ENCODE measurements at regions not wholly inside any gene's neighbourhood (a gene's known extent, or its start where the extent isn't known, plus 50 kb on each side); places are given as distances from the start of the nearest gene placed in this dataset.

DNA sequence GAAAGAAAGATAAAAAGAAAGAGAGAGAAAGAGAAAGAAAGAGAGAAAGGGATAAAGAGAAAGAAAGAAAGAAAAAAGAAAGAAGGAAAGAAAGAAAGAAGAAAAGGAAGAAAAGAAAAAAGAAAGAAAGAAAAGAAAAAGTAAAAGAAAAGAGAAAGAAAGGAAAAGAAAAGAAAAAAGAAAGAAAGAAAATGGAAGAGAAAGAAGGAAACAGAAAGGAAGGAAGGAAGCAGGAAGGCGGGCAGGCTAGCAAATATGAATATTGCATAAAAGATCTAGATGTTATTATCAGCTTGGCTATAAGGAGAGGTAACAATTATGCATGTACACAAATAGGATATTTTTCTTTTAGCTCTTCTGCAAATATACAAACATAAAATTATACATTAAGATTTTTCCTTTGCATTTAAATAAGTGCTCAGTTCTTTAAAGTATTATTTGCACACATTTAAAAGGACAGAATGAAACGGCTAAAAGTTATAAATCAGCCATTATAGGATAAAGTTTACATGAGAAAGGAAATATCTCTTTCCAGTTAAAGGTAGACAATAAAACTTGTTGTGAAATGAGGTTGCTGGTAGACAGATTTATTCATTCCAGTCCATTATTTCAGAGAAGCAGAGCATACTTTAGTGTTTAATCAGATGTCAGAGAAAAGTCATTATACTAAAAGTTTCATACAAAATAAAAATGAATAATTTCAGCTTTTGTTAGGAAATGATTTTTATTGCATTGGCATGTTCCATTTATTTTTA lies 511.4 kb downstream of the KCNJ3 start:
- CTCF ChIA-PET: no interaction called here
- Mint-ChIP-seq H3K4me1 (ENCODE audit: low read depth) (no peaks in the 10 kb centered on the region), H3K36me3 (ENCODE audit: low read depth) (no peaks in the 10 kb centered on the region), H3K27me3 (ENCODE audit: low read depth) (no peaks in the 10 kb centered on the region), H3K27ac (no peak overlapping the region), H3K9me3 (peaks cover 2% of the 10 kb centered on the region), H3K4me3 (no peak overlapping the region)
- intact Hi-C loops (cut with micrococcal nuclease): no loop called here
- DNase-seq: no peak

DNA sequence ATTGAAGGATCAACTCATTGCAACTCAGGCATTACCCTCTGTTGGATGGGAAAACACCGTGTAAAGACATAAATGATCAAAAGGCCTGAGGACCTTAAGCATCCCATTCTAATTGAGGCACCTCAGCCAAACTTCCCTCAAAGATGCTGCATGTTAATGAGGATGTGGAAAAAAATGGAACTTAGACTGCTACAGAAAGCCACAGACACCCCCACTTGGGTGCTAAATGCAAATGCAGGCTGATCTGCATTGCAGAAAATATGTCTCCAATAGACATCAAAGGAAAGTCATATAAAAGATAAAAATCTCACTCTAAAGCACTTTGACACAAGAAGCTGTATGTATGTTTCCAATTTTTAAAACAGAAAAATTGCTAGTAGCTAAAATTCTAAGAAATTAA lies 504.7 kb downstream of the KCNJ3 start:
- Mint-ChIP-seq H3K27me3 (ENCODE audit: low read depth) (no peaks in the 10 kb centered on the region), H3K9me3 (no peaks in the 10 kb centered on the region), H3K36me3 (ENCODE audit: low read depth) (no peaks in the 10 kb centered on the region), H3K27ac (no peak overlapping the region), H3K4me3 (no peak overlapping the region), H3K4me1 (ENCODE audit: low read depth) (no peaks in the 10 kb centered on the region)
- DNase-seq: no peak
- CTCF ChIA-PET: interaction anchor here (0.6 kb wide), 1 partner anchor 18 kb away, joined by 3 read pairs; no protein-coding TSS in a partner anchor
- intact Hi-C loops (cut with micrococcal nuclease): no loop called here

DNA sequence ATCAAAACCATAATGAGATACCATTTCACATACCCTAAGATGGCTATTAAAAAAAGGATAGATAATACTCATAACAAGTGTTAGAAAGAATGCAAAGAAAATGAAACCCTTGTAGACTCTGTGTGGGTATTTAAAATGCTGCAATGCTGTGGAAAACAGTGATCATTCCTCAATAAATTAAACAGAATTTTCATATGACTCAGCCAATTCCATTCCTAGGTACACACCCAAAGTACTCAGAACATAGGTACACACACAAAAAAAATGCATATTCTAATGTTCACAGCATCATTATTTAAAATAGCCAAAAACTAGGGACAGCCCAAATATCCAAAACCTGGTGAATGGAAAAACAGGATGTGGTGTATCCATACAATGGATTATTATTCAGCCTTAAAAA lies 502.3 kb downstream of the KCNJ3 start:
- no peak for DNase-seq
- CTCF ChIA-PET: no interaction called here
- H3K27ac Mint-ChIP-seq: no peak overlapping the region
- intact Hi-C loops (cut with micrococcal nuclease): no loop called here
- no peaks in the 10 kb centered on the region for H3K36me3 Mint-ChIP-seq (ENCODE audit: low read depth)
- H3K9me3 Mint-ChIP-seq: no peaks in the 10 kb centered on the region
- H3K4me3 Mint-ChIP-seq: no peak overlapping the region
- H3K4me1 Mint-ChIP-seq (ENCODE audit: low read depth): no peaks in the 10 kb centered on the region
- no peaks in the 10 kb centered on the region for H3K27me3 Mint-ChIP-seq (ENCODE audit: low read depth)

DNA sequence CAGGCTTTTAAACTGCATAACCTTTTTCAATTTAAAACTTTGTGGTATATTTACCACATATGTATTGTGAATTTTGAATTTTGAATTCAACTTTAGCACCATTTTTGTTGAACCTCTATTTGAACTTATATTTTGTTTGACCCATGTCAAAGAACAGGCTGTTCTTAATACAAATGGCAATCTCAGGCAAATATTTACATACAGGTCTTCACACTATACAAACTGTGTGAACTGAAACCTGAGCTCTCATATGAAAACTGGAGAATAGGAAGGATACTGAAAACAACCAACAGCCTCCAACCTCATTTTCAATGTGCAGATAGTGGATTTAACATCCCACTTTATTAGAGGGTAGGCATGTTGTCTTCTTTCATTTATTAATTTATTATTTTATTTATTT lies 491.8 kb downstream of the KCNJ3 start:
- no peak overlapping the region for H3K4me3 Mint-ChIP-seq
- CTCF ChIA-PET: interaction anchor here (0.6 kb wide), 1 partner anchor 197 kb away, joined by 3 read pairs; no protein-coding TSS in a partner anchor
- H3K27ac Mint-ChIP-seq: no peak overlapping the region
- intact Hi-C loops (cut with micrococcal nuclease): no loop called here
- no peaks in the 10 kb centered on the region for H3K27me3 Mint-ChIP-seq (ENCODE audit: low read depth)
- DNase-seq: no peak
- H3K4me1 Mint-ChIP-seq (ENCODE audit: low read depth): no peaks in the 10 kb centered on the region
- H3K36me3 Mint-ChIP-seq (ENCODE audit: low read depth): no peaks in the 10 kb centered on the region
- H3K9me3 Mint-ChIP-seq: peaks cover 4% of the 10 kb centered on the region

DNA sequence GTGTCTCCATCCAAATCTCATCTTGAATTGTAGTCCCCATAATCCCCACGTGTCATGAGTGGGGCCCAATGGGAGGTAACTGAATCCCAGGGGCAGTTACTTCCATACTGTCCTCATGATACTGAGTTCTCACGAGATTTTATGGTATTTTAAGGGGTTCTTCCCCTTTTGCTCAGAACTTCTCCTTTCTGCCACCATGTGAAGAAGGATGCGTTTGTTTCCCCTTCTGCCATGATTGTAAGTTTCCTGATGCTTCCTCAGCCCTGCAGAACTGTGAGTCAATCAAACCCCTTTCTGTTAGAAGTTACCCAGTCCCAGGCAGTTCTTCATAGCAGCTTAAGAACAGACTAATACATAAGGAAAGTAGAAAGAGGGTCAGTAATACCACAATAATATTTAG lies 480.4 kb downstream of the KCNJ3 start:
- intact Hi-C loops (cut with micrococcal nuclease): no loop called here
- H3K4me3 Mint-ChIP-seq: no peak overlapping the region
- no peak overlapping the region for H3K27ac Mint-ChIP-seq
- H3K4me1 Mint-ChIP-seq (ENCODE audit: low read depth): no peaks in the 10 kb centered on the region
- DNase-seq: no peak
- no peaks in the 10 kb centered on the region for H3K27me3 Mint-ChIP-seq (ENCODE audit: low read depth)
- CTCF ChIA-PET: no interaction called here
- H3K9me3 Mint-ChIP-seq: no peaks in the 10 kb centered on the region
- no peaks in the 10 kb centered on the region for H3K36me3 Mint-ChIP-seq (ENCODE audit: low read depth)

DNA sequence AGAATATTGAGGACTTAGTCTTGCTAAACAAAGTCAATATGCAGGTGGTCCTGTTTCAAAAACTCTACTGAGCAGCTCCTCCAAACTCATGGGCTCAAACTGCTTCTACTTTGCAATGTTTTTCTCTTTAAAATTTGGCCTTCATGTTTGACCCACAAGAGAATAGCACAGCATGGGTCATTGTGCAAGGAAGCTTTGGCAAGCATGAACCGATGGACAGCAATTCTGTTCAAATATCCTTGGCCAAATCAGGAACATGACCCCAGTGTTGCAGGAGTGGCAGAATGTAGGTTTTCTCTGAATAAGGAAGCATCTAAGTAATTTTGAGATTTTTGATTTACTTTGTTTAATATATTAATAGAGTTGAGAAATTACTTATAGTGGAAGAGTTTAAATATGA lies 477.9 kb downstream of the KCNJ3 start:
- Mint-ChIP-seq H3K27ac (no peak overlapping the region), H3K9me3 (no peaks in the 10 kb centered on the region), H3K27me3 (ENCODE audit: low read depth) (no peaks in the 10 kb centered on the region), H3K36me3 (ENCODE audit: low read depth) (no peaks in the 10 kb centered on the region), H3K4me1 (ENCODE audit: low read depth) (no peaks in the 10 kb centered on the region), H3K4me3 (no peak overlapping the region)
- intact Hi-C loops (cut with micrococcal nuclease): no loop called here
- CTCF ChIA-PET: no interaction called here
- no peak for DNase-seq

DNA sequence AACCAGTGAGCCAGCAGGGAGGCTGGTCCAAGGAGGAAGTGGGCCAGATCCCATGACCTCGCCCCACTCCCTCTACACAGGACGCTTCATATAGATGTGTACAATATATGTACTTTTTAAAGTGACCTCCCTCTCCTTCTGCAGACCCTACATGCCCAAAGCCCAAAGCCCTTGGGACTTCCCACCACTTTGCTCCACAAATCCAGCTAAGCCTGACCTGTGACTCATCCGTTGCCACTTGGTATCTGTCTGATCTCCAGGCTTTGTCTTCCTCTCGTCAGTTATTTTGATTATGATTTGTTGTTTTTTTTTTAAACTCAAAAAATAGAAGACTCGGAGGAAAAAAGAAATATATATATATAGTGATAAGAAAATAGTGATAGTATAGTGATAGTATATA lies 470.8 kb downstream of the KCNJ3 start:
- Mint-ChIP-seq H3K27ac (no peak overlapping the region), H3K36me3 (ENCODE audit: low read depth) (no peaks in the 10 kb centered on the region), H3K4me1 (ENCODE audit: low read depth) (no peaks in the 10 kb centered on the region), H3K27me3 (ENCODE audit: low read depth) (no peaks in the 10 kb centered on the region), H3K4me3 (no peak overlapping the region), H3K9me3 (no peaks in the 10 kb centered on the region)
- intact Hi-C loops (cut with micrococcal nuclease): no loop called here
- DNase-seq: no peak
- CTCF ChIA-PET: no interaction called here

DNA sequence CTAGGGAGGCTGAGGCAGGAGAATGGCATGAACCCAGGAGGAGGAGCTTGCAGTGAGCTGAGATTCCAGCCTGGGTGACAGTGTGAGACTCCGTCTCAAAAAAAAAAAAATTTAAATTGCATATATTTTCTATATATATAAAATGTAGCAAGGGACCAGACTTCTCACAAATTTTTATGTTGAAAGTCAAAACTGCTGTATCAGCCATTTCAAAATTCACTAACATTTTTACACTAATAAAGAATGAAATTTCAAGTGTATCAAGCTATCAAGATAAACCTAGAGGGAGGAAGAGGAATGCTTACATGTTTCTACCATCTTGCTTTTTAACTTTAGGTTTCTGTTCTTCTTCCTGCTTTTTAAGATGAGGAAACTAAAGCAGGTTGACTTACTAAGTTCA lies 464.0 kb downstream of the KCNJ3 start:
- CTCF ChIA-PET: no interaction called here
- Mint-ChIP-seq H3K4me1 (ENCODE audit: low read depth) (no peaks in the 10 kb centered on the region), H3K36me3 (ENCODE audit: low read depth) (no peaks in the 10 kb centered on the region), H3K9me3 (no peaks in the 10 kb centered on the region), H3K4me3 (no peak overlapping the region), H3K27ac (no peak overlapping the region), H3K27me3 (ENCODE audit: low read depth) (no peaks in the 10 kb centered on the region)
- intact Hi-C loops (cut with micrococcal nuclease): no loop called here
- DNase-seq: no peak

DNA sequence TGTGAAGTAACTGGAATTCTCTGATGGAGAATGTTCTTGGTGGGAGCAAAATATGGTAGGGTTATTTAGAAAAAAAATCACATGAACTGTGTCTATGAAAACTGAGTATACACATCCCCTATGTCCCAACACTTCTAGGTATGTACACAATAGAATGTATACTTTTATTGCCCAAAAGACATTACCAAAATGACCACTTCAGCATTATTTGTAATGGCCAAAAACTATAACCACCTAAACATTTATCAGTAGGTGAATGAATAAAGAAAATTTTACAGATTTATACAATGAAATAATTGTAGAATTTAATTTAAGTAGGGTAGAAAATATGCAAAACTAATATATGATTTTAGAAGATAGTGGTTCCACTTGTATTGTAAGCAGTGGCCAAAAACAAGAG lies 462.8 kb downstream of the KCNJ3 start:
- Mint-ChIP-seq H3K9me3 (no peaks in the 10 kb centered on the region), H3K4me3 (no peak overlapping the region), H3K4me1 (ENCODE audit: low read depth) (no peaks in the 10 kb centered on the region), H3K27ac (no peak overlapping the region), H3K36me3 (ENCODE audit: low read depth) (no peaks in the 10 kb centered on the region), H3K27me3 (ENCODE audit: low read depth) (no peaks in the 10 kb centered on the region)
- intact Hi-C loops (cut with micrococcal nuclease): no loop called here
- CTCF ChIA-PET: no interaction called here
- no peak for DNase-seq

DNA sequence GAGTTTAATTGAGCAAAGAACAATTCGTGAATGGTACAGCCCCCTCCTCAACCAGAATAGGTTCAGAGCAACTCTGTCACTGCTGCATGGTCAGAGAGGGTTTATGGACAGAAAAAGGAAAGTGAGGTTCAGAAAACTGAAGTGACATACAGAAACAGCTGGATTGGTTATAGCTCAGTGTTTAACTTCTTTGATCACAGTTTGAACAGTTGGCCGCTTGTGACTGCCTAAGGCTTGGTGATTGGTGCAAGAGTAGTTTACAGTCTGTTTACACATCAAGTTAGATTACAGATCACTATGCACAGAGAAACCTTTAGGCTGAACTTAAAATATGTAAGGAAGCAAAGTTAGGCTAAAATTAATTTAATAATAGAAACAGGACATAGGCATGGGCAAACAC lies 459.2 kb downstream of the KCNJ3 start:
- Mint-ChIP-seq H3K4me1 (ENCODE audit: low read depth) (no peaks in the 10 kb centered on the region), H3K4me3 (no peak overlapping the region), H3K27ac (no peak overlapping the region), H3K27me3 (ENCODE audit: low read depth) (no peaks in the 10 kb centered on the region), H3K36me3 (ENCODE audit: low read depth) (no peaks in the 10 kb centered on the region), H3K9me3 (no peaks in the 10 kb centered on the region)
- DNase-seq: no peak
- CTCF ChIA-PET: no interaction called here
- intact Hi-C loops (cut with micrococcal nuclease): no loop called here

DNA sequence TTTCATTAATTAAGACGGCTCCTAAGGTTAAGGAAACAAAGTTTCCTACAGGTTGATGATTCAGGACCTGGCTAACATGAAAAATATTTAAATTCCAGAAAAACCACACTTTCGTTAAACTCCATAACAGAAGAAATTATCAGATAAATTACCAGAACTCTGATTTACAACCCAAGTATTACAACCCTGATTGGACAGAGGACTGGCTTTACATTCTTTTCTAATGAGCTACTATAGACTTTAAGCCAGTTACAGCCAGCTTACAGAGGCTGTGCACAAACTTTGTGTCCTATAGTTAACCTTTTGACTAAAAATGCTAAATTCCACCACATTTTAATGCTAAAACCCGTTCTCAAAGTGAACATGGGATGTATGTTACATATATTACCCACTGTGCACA lies 458.6 kb downstream of the KCNJ3 start:
- intact Hi-C loops (cut with micrococcal nuclease): no loop called here

DNA sequence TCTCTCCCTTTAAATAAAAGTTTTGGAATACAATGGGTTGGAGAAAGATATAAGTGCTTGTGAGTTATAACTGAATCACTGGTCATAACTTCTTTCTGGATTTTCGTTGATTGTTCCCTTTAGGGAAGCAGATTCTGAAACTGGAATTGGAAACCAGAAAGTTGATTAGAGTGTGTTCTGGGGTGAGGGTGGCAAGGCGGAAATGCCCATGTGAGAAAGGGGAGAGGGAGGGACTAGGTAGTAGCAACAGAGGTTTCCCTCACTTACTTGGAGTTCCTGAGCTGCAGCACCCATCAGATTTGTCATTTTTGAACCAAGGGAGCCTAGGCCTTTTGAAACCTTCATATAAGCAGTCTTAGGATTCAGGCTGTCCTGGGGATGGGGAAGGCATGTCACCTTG lies 453.4 kb downstream of the KCNJ3 start:
- CTCF ChIA-PET: no interaction called here
- DNase-seq: no peak
- Mint-ChIP-seq H3K4me3 (no peak overlapping the region), H3K36me3 (ENCODE audit: low read depth) (no peaks in the 10 kb centered on the region), H3K27me3 (ENCODE audit: low read depth) (no peaks in the 10 kb centered on the region), H3K9me3 (no peaks in the 10 kb centered on the region), H3K4me1 (ENCODE audit: low read depth) (no peaks in the 10 kb centered on the region), H3K27ac (no peak overlapping the region)
- intact Hi-C loops (cut with micrococcal nuclease): no loop called here

More for the DNA sequence above, 458.6 kb downstream of the KCNJ3 start:
- H3K27ac Mint-ChIP-seq: no peak overlapping the region
- H3K9me3 Mint-ChIP-seq: no peaks in the 10 kb centered on the region
- H3K36me3 Mint-ChIP-seq (ENCODE audit: low read depth): no peaks in the 10 kb centered on the region
- H3K4me1 Mint-ChIP-seq (ENCODE audit: low read depth): no peaks in the 10 kb centered on the region
- no peak overlapping the region for H3K4me3 Mint-ChIP-seq
- CTCF ChIA-PET: no interaction called here
- DNase-seq: no peak
- no peaks in the 10 kb centered on the region for H3K27me3 Mint-ChIP-seq (ENCODE audit: low read depth)

DNA sequence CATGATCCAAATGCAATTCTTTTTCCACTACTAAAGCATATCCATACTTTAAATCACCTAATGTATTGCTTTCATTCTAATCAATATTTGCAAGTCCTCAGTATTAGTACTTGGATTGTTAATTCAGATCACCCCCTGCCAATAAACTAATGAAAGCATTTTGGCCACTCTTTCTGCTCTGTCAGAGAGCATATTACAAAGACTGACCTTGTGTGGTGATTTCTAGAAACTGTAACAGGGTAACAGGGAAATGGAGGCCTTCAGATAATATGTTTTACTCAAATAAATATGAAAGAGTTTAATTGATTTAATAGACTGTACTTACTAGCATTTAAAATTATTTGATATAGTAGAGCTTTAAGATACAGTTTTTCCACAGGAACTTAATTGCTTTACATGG lies 453.0 kb downstream of the KCNJ3 start:
- Mint-ChIP-seq H3K4me1 (ENCODE audit: low read depth) (no peaks in the 10 kb centered on the region), H3K9me3 (no peaks in the 10 kb centered on the region), H3K36me3 (ENCODE audit: low read depth) (no peaks in the 10 kb centered on the region), H3K4me3 (no peak overlapping the region), H3K27me3 (ENCODE audit: low read depth) (no peaks in the 10 kb centered on the region), H3K27ac (no peak overlapping the region)
- CTCF ChIA-PET: no interaction called here
- intact Hi-C loops (cut with micrococcal nuclease): no loop called here
- no peak for DNase-seq
